Loucy (cell line): ENCODE measurements at regions not wholly inside any gene's neighbourhood (a gene's known extent, or its start where the extent isn't known, plus 50 kb on each side); places are given as distances from the start of the nearest gene placed in this dataset.

Experiments
- EZH2phosphoT487 ChIP-seq: fragments of 200-600 bp; IDR thresholded peaks from 2 replicates; pipeline ENCODE4 v1.6.1; 2018; ENCODE audit warnings: antibody characterized with exemption, mild to moderate bottlenecking, moderate library complexity, borderline replicate concordance
- TF ChIP-seq, protein P1 (sequence below): fragments of 200-600 bp; sonication (generic); conservative IDR thresholded peaks from 2 replicates; pipeline ENCODE4 v1.5.1; 2014; ENCODE audit warnings: mild to moderate bottlenecking, antibody characterized with exemption, low read length

DNA sequence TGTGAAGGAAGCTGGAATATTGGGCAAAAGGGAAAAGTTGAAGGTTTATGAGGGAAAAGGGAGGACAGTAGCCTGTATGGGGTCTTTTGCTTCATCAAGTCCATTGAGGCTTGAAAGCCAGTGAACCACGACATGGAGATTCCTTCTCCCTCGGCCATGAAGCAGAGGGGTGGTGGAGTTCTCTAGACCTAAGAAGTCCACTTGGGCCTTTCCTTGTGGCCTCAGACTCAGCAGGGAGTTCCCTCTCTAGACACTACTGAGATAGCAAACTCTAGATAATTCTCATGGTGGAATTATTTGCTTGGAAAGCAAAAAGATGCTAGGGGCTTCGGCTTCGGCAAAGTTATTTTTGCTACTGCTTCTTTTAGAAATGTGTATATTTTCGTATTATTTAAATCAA is 78.5 kb downstream of the FOXD1 start:
- TF ChIP-seq, protein P1, sequence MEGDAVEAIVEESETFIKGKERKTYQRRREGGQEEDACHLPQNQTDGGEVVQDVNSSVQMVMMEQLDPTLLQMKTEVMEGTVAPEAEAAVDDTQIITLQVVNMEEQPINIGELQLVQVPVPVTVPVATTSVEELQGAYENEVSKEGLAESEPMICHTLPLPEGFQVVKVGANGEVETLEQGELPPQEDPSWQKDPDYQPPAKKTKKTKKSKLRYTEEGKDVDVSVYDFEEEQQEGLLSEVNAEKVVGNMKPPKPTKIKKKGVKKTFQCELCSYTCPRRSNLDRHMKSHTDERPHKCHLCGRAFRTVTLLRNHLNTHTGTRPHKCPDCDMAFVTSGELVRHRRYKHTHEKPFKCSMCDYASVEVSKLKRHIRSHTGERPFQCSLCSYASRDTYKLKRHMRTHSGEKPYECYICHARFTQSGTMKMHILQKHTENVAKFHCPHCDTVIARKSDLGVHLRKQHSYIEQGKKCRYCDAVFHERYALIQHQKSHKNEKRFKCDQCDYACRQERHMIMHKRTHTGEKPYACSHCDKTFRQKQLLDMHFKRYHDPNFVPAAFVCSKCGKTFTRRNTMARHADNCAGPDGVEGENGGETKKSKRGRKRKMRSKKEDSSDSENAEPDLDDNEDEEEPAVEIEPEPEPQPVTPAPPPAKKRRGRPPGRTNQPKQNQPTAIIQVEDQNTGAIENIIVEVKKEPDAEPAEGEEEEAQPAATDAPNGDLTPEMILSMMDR = no peak
- TF ChIP-seq EZH2phosphoT487 = no peak
